Panc1 (cell line): ENCODE measurements at regions not wholly inside any gene's neighbourhood (a gene's known extent, or its start where the extent isn't known, plus 50 kb on each side); places are given as distances from the start of the nearest gene placed in this dataset.

Experiments
- ATAC-seq: fragments of 200-7000 bp; cut with Tn5 transposase; 2 replicates; pipeline ENCODE4 v1.9.1; 2020; ENCODE audit warnings: mild to moderate bottlenecking, moderate library complexity
- BruUV-seq: library from RNA; stranded (reverse); fragments of 400-500 nt; replicated peaks from 2 replicates; lab custom pipeline; 2021; lab: Mats Ljungman, UMichigan
- CTCF ChIA-PET: fragments of 300-600 bp; sonication (Branson Sonifier 250); formaldehyde crosslinking; loops from one replicate; lab custom pipeline; 2022; ENCODE audit warnings: antibody characterized with exemption; lab: Charles Lee
- POLR2A ChIA-PET: fragments of 300-600 bp; sonication (Branson Sonifier 250); formaldehyde crosslinking; loops from one replicate; lab custom pipeline; 2022; ENCODE audit warnings: antibody characterized with exemption; lab: Charles Lee
- DNase-seq: peaks from one replicate; pipeline ENCODE4 v3.0.0-alpha.2; 2010; ENCODE audit warnings: low read depth, low spot score
- H3K27ac ChIP-seq: 2 replicates; pipeline ENCODE4 v1.5.1; 2011; ENCODE audit warnings: mild to moderate bottlenecking, low read length, inconsistent platforms
- H3K27me3 ChIP-seq: fragments of 200-500 bp; sonication (Bioruptor generic); 2 replicates; pipeline ENCODE4 v1.6.0; 2014; ENCODE audit warnings: low read length, inconsistent platforms; ENCODE audit not compliant: control insufficient read depth, insufficient read depth
- H3K36me3 ChIP-seq: fragments of 200-500 bp; sonication (Bioruptor generic); 2 replicates; pipeline ENCODE4 v1.5.1; 2014; ENCODE audit warnings: inconsistent platforms, mild to moderate bottlenecking, low read length, moderate library complexity; ENCODE audit not compliant: control insufficient read depth, insufficient read depth
- H3K4me1 ChIP-seq: 2 replicates; pipeline ENCODE4 v1.5.1; 2011; ENCODE audit warnings: inconsistent platforms, mild to moderate bottlenecking, low read length, moderate library complexity; ENCODE audit not compliant: control insufficient read depth, insufficient read depth
- H3K4me3 ChIP-seq, 2 experiments: 2 replicates each; pipeline ENCODE4 v1.5.1; 2011 to 2012; ENCODE audit warnings: low read depth in 2 of 2, low read length in 2 of 2, mild to moderate bottlenecking in 2 of 2, inconsistent platforms in 1 of 2, moderate library complexity in 1 of 2
- H3K9me3 ChIP-seq: fragments of 200-500 bp; sonication (Bioruptor generic); 2 replicates; pipeline ENCODE4 v1.5.1; 2014; ENCODE audit warnings: low read depth, mild to moderate bottlenecking, inconsistent platforms, low read length, moderate library complexity; ENCODE audit not compliant: control insufficient read depth, insufficient read depth
- POLR2AphosphoS5 ChIP-seq: IDR thresholded peaks from 2 replicates; pipeline ENCODE4 v1.6.1; 2012; ENCODE audit warnings: mild to moderate bottlenecking, low read depth, low read length, moderate library complexity
- SIN3A ChIP-seq: IDR thresholded peaks from 2 replicates; pipeline ENCODE4 v1.6.1; 2012; ENCODE audit warnings: low read depth, mild to moderate bottlenecking, low read length, moderate library complexity, borderline replicate concordance; ENCODE audit not compliant: insufficient read depth
- TCF7L2 ChIP-seq: IDR thresholded peaks from 2 replicates; pipeline ENCODE4 v1.6.1; 2011; ENCODE audit warnings: mild to moderate bottlenecking, low read depth, low read length, inconsistent platforms
- in situ Hi-C: cut with HindIII; loops from 2 replicates; pipeline ENCODE4 v1.10.0; 2016; ENCODE audit warnings: low sequenced_read_pairs, low pct_unique_long_range_greater_than_20kb
- intact Hi-C: fragments of 100-400 bp; cut with micrococcal nuclease; formaldehyde crosslinking; loops from one replicate; pipeline ENCODE4 v1.10.0; 2022; ENCODE audit not compliant: unreplicated experiment
- TF ChIP-seq, protein P1 (sequence below), 2 experiments: IDR thresholded peaks; 2 replicates each; pipeline ENCODE4 v1.6.1; 2011 to 2012; ENCODE audit warnings: low read depth in 2 of 2, control low read depth in 1 of 2, low read length in 1 of 2, mild to moderate bottlenecking in 1 of 2, moderate library complexity in 1 of 2; ENCODE audit not compliant: insufficient read depth in 1 of 2
- TF ChIP-seq, protein P2 (sequence below): fragments of 450-650 bp; IDR thresholded peaks from 2 replicates; pipeline ENCODE4 v1.5.1; 2017; ENCODE audit warnings: mild to moderate bottlenecking

- ATAC-seq = no peak
- POLR2A ChIA-PET = no interaction called here
Observed at GRCh38 chr5:148904440-148904839, 78.0 kb downstream of the ADRB2 start.

GRCh38 chr5:148905541-148905940 lies 79.1 kb downstream of the ADRB2 start:
- H3K4me3 ChIP-seq = no peak overlapping the region
- no peaks in the 10 kb centered on the region for H3K4me1 ChIP-seq
- TF ChIP-seq, protein P1, sequence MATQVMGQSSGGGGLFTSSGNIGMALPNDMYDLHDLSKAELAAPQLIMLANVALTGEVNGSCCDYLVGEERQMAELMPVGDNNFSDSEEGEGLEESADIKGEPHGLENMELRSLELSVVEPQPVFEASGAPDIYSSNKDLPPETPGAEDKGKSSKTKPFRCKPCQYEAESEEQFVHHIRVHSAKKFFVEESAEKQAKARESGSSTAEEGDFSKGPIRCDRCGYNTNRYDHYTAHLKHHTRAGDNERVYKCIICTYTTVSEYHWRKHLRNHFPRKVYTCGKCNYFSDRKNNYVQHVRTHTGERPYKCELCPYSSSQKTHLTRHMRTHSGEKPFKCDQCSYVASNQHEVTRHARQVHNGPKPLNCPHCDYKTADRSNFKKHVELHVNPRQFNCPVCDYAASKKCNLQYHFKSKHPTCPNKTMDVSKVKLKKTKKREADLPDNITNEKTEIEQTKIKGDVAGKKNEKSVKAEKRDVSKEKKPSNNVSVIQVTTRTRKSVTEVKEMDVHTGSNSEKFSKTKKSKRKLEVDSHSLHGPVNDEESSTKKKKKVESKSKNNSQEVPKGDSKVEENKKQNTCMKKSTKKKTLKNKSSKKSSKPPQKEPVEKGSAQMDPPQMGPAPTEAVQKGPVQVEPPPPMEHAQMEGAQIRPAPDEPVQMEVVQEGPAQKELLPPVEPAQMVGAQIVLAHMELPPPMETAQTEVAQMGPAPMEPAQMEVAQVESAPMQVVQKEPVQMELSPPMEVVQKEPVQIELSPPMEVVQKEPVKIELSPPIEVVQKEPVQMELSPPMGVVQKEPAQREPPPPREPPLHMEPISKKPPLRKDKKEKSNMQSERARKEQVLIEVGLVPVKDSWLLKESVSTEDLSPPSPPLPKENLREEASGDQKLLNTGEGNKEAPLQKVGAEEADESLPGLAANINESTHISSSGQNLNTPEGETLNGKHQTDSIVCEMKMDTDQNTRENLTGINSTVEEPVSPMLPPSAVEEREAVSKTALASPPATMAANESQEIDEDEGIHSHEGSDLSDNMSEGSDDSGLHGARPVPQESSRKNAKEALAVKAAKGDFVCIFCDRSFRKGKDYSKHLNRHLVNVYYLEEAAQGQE (IDR thresholded peaks at IDR 0.05; ENCODE audit: insufficient read depth in 1 of 2, low read depth in 2 of 2, low read length in 1 of 2) = no peak
- no peak for TF ChIP-seq SIN3A
- no peak for TF ChIP-seq TCF7L2
- TF ChIP-seq, protein P2, sequence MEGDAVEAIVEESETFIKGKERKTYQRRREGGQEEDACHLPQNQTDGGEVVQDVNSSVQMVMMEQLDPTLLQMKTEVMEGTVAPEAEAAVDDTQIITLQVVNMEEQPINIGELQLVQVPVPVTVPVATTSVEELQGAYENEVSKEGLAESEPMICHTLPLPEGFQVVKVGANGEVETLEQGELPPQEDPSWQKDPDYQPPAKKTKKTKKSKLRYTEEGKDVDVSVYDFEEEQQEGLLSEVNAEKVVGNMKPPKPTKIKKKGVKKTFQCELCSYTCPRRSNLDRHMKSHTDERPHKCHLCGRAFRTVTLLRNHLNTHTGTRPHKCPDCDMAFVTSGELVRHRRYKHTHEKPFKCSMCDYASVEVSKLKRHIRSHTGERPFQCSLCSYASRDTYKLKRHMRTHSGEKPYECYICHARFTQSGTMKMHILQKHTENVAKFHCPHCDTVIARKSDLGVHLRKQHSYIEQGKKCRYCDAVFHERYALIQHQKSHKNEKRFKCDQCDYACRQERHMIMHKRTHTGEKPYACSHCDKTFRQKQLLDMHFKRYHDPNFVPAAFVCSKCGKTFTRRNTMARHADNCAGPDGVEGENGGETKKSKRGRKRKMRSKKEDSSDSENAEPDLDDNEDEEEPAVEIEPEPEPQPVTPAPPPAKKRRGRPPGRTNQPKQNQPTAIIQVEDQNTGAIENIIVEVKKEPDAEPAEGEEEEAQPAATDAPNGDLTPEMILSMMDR = no peak
- no peak for TF ChIP-seq POLR2AphosphoS5
- no TSS peak for BruUV-seq
- intact Hi-C loops = no loop called here
- in situ Hi-C loops = no loop called here
- ChIA-PET POLR2A (no interaction called here), CTCF (no interaction called here)
- no peak overlapping the region for H3K27ac ChIP-seq
- DNase-seq (no peak), ATAC-seq (no peak)
- no peaks in the 10 kb centered on the region for H3K27me3 ChIP-seq
- H3K36me3 ChIP-seq = no peaks in the 10 kb centered on the region
- H3K9me3 ChIP-seq = no peaks in the 10 kb centered on the region

More at GRCh38 chr5:148904440-148904839, 78.0 kb downstream of the ADRB2 start:
- DNase-seq = no peak
- intact Hi-C loops = no loop called here
- CTCF ChIA-PET = no interaction called here
- Histone ChIP-seq H3K36me3 (no peaks in the 10 kb centered on the region), H3K9me3 (no peaks in the 10 kb centered on the region), H3K4me1 (no peaks in the 10 kb centered on the region), H3K27me3 (no peaks in the 10 kb centered on the region), H3K4me3 (no peak overlapping the region), H3K27ac (no peak overlapping the region)
- TF ChIP-seq SIN3A (no peak), POLR2AphosphoS5 (no peak), TCF7L2 (no peak)
- TF ChIP-seq, protein P1 (IDR thresholded peaks at IDR 0.05; ENCODE audit: insufficient read depth in 1 of 2, low read depth in 2 of 2, low read length in 1 of 2) = no peak
- TF ChIP-seq, protein P2 = no peak
- no TSS peak for BruUV-seq
- in situ Hi-C loops = no loop called here
